ENCODE measurements at regions not wholly inside any gene's neighbourhood (a gene's known extent, or its start where the extent isn't known, plus 50 kb on each side); places are given as distances from the start of the nearest gene placed in this dataset.

DNA sequence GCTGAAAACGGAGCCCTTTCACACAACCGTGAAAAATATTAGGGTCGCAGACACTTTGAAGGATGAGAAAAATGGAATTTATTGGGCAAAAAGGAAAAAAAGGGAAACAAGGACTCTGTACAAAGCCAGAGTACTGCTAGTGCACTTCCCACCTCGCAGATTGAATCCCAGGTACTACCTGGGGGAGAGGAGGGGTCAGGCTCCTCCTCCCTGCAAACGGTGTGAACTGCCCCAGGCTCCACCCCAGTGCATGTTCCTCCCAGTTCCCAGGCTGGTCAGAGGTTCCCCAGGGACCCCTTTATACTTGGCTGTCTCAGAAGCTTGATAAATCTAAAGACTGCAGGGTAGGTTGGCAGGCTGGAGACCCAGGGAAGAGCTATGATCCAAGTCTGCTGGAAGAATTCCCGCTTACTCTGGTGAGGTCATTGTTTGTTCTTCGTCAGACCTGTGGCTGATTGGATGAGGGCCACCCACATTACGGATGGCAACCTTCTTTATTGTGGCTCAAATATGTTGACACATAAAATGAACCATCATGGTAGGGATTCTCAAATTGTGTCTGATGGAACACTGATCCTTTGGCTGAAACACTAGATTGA lies 290.4 kb upstream of the POU3F3 start:
- Histone ChIP-seq H3K27me3 (ENCODE audit: insufficient read depth, poor library complexity, severe bottlenecking) (no peaks in the 10 kb centered on the region), H3K4me3 (replicated peaks; ENCODE audit: insufficient read depth, low read length) (no peak overlapping the region), H3K27ac (replicated peaks) (no peak overlapping the region)
- no peak for DNase-seq (ENCODE audit: low read depth in 1 of 2, low spot score in 1 of 2)
- TF ChIP-seq REST (IDR thresholded peaks at IDR 0.05; ENCODE audit: insufficient replicate concordance, low read depth) (no peak), GABPA (IDR thresholded peaks at IDR 0.05; ENCODE audit: low read depth) (no peak), POLR2AphosphoS5 (IDR thresholded peaks at IDR 0.05; ENCODE audit: low read depth) (no peak), SPI1 (IDR thresholded peaks at IDR 0.05; ENCODE audit: borderline replicate concordance, low read depth) (no peak), CTCF (IDR thresholded peaks at IDR 0.05; ENCODE audit: insufficient read depth, low read length) (no peak)

GRCh38 chr2:104568247-104568646 lies 285.7 kb upstream of the POU3F3 start:
- Histone ChIP-seq H3K4me3 (replicated peaks; ENCODE audit: insufficient read depth, low read length) (no peak overlapping the region), H3K27ac (replicated peaks) (no peak overlapping the region), H3K27me3 (ENCODE audit: insufficient read depth, poor library complexity, severe bottlenecking) (no peaks in the 10 kb centered on the region)
- DNase-seq (ENCODE audit: low read depth in 1 of 2, low spot score in 1 of 2): no peak
- TF ChIP-seq POLR2AphosphoS5 (IDR thresholded peaks at IDR 0.05; ENCODE audit: low read depth): no peak
- no peak for TF ChIP-seq GABPA (IDR thresholded peaks at IDR 0.05; ENCODE audit: low read depth)
- no peak for TF ChIP-seq REST (IDR thresholded peaks at IDR 0.05; ENCODE audit: insufficient replicate concordance, low read depth)
- no peak for TF ChIP-seq SPI1 (IDR thresholded peaks at IDR 0.05; ENCODE audit: borderline replicate concordance, low read depth)
- TF ChIP-seq CTCF (IDR thresholded peaks at IDR 0.05; ENCODE audit: insufficient read depth, low read length): no peak

GRCh38 chr2:104570259-104570658 lies 283.7 kb upstream of the POU3F3 start:
- no peak for DNase-seq (ENCODE audit: low read depth in 1 of 2, low spot score in 1 of 2)
- H3K4me3 ChIP-seq (replicated peaks; ENCODE audit: insufficient read depth, low read length): no peak overlapping the region
- TF ChIP-seq REST (IDR thresholded peaks at IDR 0.05; ENCODE audit: insufficient replicate concordance, low read depth) (no peak), SPI1 (IDR thresholded peaks at IDR 0.05; ENCODE audit: borderline replicate concordance, low read depth) (no peak), CTCF (IDR thresholded peaks at IDR 0.05; ENCODE audit: insufficient read depth, low read length) (no peak), POLR2AphosphoS5 (IDR thresholded peaks at IDR 0.05; ENCODE audit: low read depth) (no peak), GABPA (IDR thresholded peaks at IDR 0.05; ENCODE audit: low read depth) (no peak)

More at GRCh38 chr2:104570259-104570658, 283.7 kb upstream of the POU3F3 start:
- no peaks in the 10 kb centered on the region for H3K27me3 ChIP-seq (ENCODE audit: insufficient read depth, poor library complexity, severe bottlenecking)
- H3K27ac ChIP-seq (replicated peaks): no peak overlapping the region

Measured in HL-60 (cell line).